Left ventricle myocardium inferior (tissue), 1 donor: ENCODE measurements at regions not wholly inside any gene's neighbourhood (a gene's known extent, or its start where the extent isn't known, plus 50 kb on each side); places are given as distances from the start of the nearest gene placed in this dataset.

ENCODE experiments used
- DNase-seq: peaks from one replicate; pipeline ENCODE4 v3.0.0-alpha.2; 2020
- H3K27ac ChIP-seq: fragments of 200-600 bp; replicated peaks from 2 replicates; pipeline ENCODE4 v1.8.0; 2021
- H3K27me3 ChIP-seq: fragments of 200-600 bp; 2 replicates; pipeline ENCODE4 v1.8.0; 2021; ENCODE audit warnings: low read depth
- H3K36me3 ChIP-seq: fragments of 200-600 bp; 2 replicates; pipeline ENCODE4 v1.8.0; 2021
- H3K4me1 ChIP-seq: fragments of 200-600 bp; 2 replicates; pipeline ENCODE4 v1.8.0; 2021
- H3K4me3 ChIP-seq: fragments of 200-600 bp; 2 replicates; pipeline ENCODE4 v1.8.0; 2021; ENCODE audit warnings: mild to moderate bottlenecking, moderate library complexity
- H3K9me3 ChIP-seq: fragments of 200-600 bp; replicated peaks from 2 replicates; pipeline ENCODE4 v1.8.0; 2021
- CTCF ChIP-seq: fragments of 200-600 bp; IDR thresholded peaks from 2 replicates; pipeline ENCODE4 v1.8.0; 2021; ENCODE audit warnings: antibody characterized with exemption, mild to moderate bottlenecking, borderline replicate concordance
- intact Hi-C: fragments of 100-400 bp; cut with micrococcal nuclease; formaldehyde crosslinking; loops from one replicate; pipeline ENCODE4 v1.11.0; 2022
- donor health status: DM: no; HTN: yes; CAD: no; lungs with severe emphysema.

- Histone ChIP-seq H3K9me3 (no peaks in the 10 kb centered on the region), H3K4me1 (peaks cover 12% of the 10 kb centered on the region), H3K36me3 (no peaks in the 10 kb centered on the region), H3K4me3 (no peak overlapping the region), H3K27me3 (no peaks in the 10 kb centered on the region), H3K27ac (no peak overlapping the region)
- intact Hi-C loops: no loop called here
- DNase-seq: no peak
- no peak for TF ChIP-seq CTCF
These were observed 206.7 kb upstream of the C1orf87 start for GRCh38 chr1:60280256-60280655.

GRCh38 chr1:60279798-60280197, 206.2 kb upstream of the C1orf87 start:
- Histone ChIP-seq H3K4me3 (no peak overlapping the region), H3K27me3 (no peaks in the 10 kb centered on the region), H3K4me1 (peaks cover 12% of the 10 kb centered on the region), H3K27ac (no peak overlapping the region), H3K36me3 (no peaks in the 10 kb centered on the region), H3K9me3 (no peaks in the 10 kb centered on the region)
- no peak for TF ChIP-seq CTCF
- DNase-seq: no peak
- intact Hi-C loops: no loop called here

- Histone ChIP-seq H3K4me3 (no peak overlapping the region), H3K27me3 (no peaks in the 10 kb centered on the region), H3K27ac (no peak overlapping the region), H3K4me1 (peaks cover 12% of the 10 kb centered on the region), H3K9me3 (no peaks in the 10 kb centered on the region), H3K36me3 (no peaks in the 10 kb centered on the region)
- no peak for TF ChIP-seq CTCF
- intact Hi-C loops: no loop called here
- DNase-seq: no peak
These were observed 203.7 kb upstream of the C1orf87 start for GRCh38 chr1:60277269-60277668.

- Histone ChIP-seq H3K9me3 (no peaks in the 10 kb centered on the region), H3K36me3 (no peaks in the 10 kb centered on the region), H3K27ac (no peak overlapping the region), H3K27me3 (no peaks in the 10 kb centered on the region), H3K4me3 (no peak overlapping the region), H3K4me1 (no peaks in the 10 kb centered on the region)
- TF ChIP-seq CTCF: no peak
- DNase-seq: no peak
- intact Hi-C loops: no loop called here
These were observed 201.1 kb upstream of the C1orf87 start for GRCh38 chr1:60274422-60275290.

GRCh38 chr1:60273185-60273584, 199.6 kb upstream of the C1orf87 start:
- intact Hi-C loops: no loop called here
- Histone ChIP-seq H3K27me3 (no peaks in the 10 kb centered on the region), H3K27ac (no peak overlapping the region), H3K4me3 (no peak overlapping the region), H3K9me3 (no peaks in the 10 kb centered on the region), H3K36me3 (no peaks in the 10 kb centered on the region), H3K4me1 (no peaks in the 10 kb centered on the region)
- TF ChIP-seq CTCF: no peak
- no peak for DNase-seq
